ENCODE measurements at regions not wholly inside any gene's neighbourhood (a gene's known extent, or its start where the extent isn't known, plus 50 kb on each side); places are given as distances from the start of the nearest gene placed in this dataset.

- TF ChIP-seq CTCF (IDR thresholded peaks at IDR 0.05; ENCODE audit: insufficient read depth, low read depth, low read length) (no peak), EZH2 (IDR thresholded peaks at IDR 0.05; ENCODE audit: insufficient read depth, low read length) (no peak)
- DNase-seq (ENCODE audit: low read depth) (no peak), FAIRE-seq (no peak)
- Mint-ChIP-seq H3K27me3 (ENCODE audit: low read depth, unreplicated experiment) (no peaks in the 10 kb centered on the region), H3K36me3 (ENCODE audit: low read depth, unreplicated experiment) (no peaks in the 10 kb centered on the region), H3K27ac (ENCODE audit: unreplicated experiment) (peak overlapping the region; percentile 71), H3K4me3 (ENCODE audit: unreplicated experiment) (no peak overlapping the region), H3K9me3 (ENCODE audit: unreplicated experiment) (no peaks in the 10 kb centered on the region), H3K4me1 (ENCODE audit: low read depth, unreplicated experiment) (peaks cover 24% of the 10 kb centered on the region)
- Histone ChIP-seq H2AFZ (ENCODE audit: low read depth, low read length) (no peak overlapping the region), H3K4me2 (ENCODE audit: low read length) (peak overlapping the region; percentile 20), H3K9ac (ENCODE audit: low read length) (no peak overlapping the region), H3K27ac (ENCODE audit: low read depth, low read length) (no peak overlapping the region), H3K79me2 (ENCODE audit: insufficient read depth, low read length) (no peaks in the 10 kb centered on the region), H4K20me1 (ENCODE audit: insufficient read depth, low read length) (no peaks in the 10 kb centered on the region), H3K4me3 (ENCODE audit: insufficient read depth, low read depth, low read length) (no peak overlapping the region), H3K4me1 (ENCODE audit: insufficient read depth, low read length) (peaks cover 24% of the 10 kb centered on the region), H3K27me3 (ENCODE audit: insufficient read depth, low read length) (no peaks in the 10 kb centered on the region), H3K9me3 (ENCODE audit: insufficient read depth, low read depth, low read length) (no peaks in the 10 kb centered on the region), H3K36me3 (ENCODE audit: insufficient read depth, low read length) (no peaks in the 10 kb centered on the region)
Measured at GRCh38 chr7:46484906-46485305, 563.8 kb upstream of the IGFBP3 start.

GRCh38 chr7:46480619-46481018 is 559.5 kb upstream of the IGFBP3 start:
- FAIRE-seq, result no peak
- no peaks in the 10 kb centered on the region for H4K20me1 ChIP-seq (ENCODE audit: insufficient read depth, low read length)

More at GRCh38 chr7:46480619-46481018, 559.5 kb upstream of the IGFBP3 start:
- H3K27me3 Mint-ChIP-seq (ENCODE audit: low read depth, unreplicated experiment), result no peaks in the 10 kb centered on the region
- H3K9me3 Mint-ChIP-seq (ENCODE audit: unreplicated experiment), result no peaks in the 10 kb centered on the region
- H3K4me3 Mint-ChIP-seq (ENCODE audit: unreplicated experiment), result no peak overlapping the region
- H3K4me3 ChIP-seq (ENCODE audit: insufficient read depth, low read depth, low read length), result no peak overlapping the region
- H3K4me1 ChIP-seq (ENCODE audit: insufficient read depth, low read length), result peaks cover 8% of the 10 kb centered on the region
- no peak overlapping the region for H2AFZ ChIP-seq (ENCODE audit: low read depth, low read length)
- DNase-seq (ENCODE audit: low read depth), result no peak
- H3K36me3 ChIP-seq (ENCODE audit: insufficient read depth, low read length), result no peaks in the 10 kb centered on the region
- H3K4me1 Mint-ChIP-seq (ENCODE audit: low read depth, unreplicated experiment), result peaks cover 15% of the 10 kb centered on the region
- H3K79me2 ChIP-seq (ENCODE audit: insufficient read depth, low read length), result no peaks in the 10 kb centered on the region
- H3K9ac ChIP-seq (ENCODE audit: low read length), result no peak overlapping the region
- H3K9me3 ChIP-seq (ENCODE audit: insufficient read depth, low read depth, low read length), result no peaks in the 10 kb centered on the region
- H3K27ac ChIP-seq (ENCODE audit: low read depth, low read length), result no peak overlapping the region
- H3K4me2 ChIP-seq (ENCODE audit: low read length), result no peak overlapping the region
- no peak overlapping the region for H3K27ac Mint-ChIP-seq (ENCODE audit: unreplicated experiment)
- no peak for TF ChIP-seq EZH2 (IDR thresholded peaks at IDR 0.05; ENCODE audit: insufficient read depth, low read length)
- no peak for TF ChIP-seq CTCF (IDR thresholded peaks at IDR 0.05; ENCODE audit: insufficient read depth, low read depth, low read length)
- no peaks in the 10 kb centered on the region for H3K27me3 ChIP-seq (ENCODE audit: insufficient read depth, low read length)
- no peaks in the 10 kb centered on the region for H3K36me3 Mint-ChIP-seq (ENCODE audit: low read depth, unreplicated experiment)
